ENCODE measurements at regions not wholly inside any gene's neighbourhood (a gene's known extent, or its start where the extent isn't known, plus 50 kb on each side); places are given as distances from the start of the nearest gene placed in this dataset.

GRCh38 chr16:50460538-50461399, 87.4 kb upstream of the NKD1 start:
- WGBS, 2 experiments (ENCODE audit: insufficient coverage in 1 of 2, insufficient read length in 1 of 2): 92 to 94% methylated on average over 13 to 16 of the region's 16 CpGs
- H3K4me1 Mint-ChIP-seq: peaks cover 22% of the 10 kb centered on the region
- H3K4me3 ChIP-seq (ENCODE audit: low read length): no peak overlapping the region
- no peaks in the 10 kb centered on the region for H3K36me3 Mint-ChIP-seq (ENCODE audit: low read depth)
- no peak overlapping the region for H3K9ac ChIP-seq (ENCODE audit: extremely low read depth, low read length, poor library complexity, severe bottlenecking)
- no peaks in the 10 kb centered on the region for H3K36me3 ChIP-seq (ENCODE audit: control insufficient read depth, insufficient read depth, low read length)
- no peak overlapping the region for H3K27ac ChIP-seq (ENCODE audit: low read depth, low read length)
- peak; percentile 39 for DNase-seq
- TF ChIP-seq, protein P1, sequence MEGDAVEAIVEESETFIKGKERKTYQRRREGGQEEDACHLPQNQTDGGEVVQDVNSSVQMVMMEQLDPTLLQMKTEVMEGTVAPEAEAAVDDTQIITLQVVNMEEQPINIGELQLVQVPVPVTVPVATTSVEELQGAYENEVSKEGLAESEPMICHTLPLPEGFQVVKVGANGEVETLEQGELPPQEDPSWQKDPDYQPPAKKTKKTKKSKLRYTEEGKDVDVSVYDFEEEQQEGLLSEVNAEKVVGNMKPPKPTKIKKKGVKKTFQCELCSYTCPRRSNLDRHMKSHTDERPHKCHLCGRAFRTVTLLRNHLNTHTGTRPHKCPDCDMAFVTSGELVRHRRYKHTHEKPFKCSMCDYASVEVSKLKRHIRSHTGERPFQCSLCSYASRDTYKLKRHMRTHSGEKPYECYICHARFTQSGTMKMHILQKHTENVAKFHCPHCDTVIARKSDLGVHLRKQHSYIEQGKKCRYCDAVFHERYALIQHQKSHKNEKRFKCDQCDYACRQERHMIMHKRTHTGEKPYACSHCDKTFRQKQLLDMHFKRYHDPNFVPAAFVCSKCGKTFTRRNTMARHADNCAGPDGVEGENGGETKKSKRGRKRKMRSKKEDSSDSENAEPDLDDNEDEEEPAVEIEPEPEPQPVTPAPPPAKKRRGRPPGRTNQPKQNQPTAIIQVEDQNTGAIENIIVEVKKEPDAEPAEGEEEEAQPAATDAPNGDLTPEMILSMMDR (conservative IDR thresholded peaks at IDR 0.05): no peak
- H3K4me3 Mint-ChIP-seq: no peak overlapping the region
- H3K27ac Mint-ChIP-seq: no peak overlapping the region
- H3K9me3 ChIP-seq (ENCODE audit: control insufficient read depth, low read length): no peaks in the 10 kb centered on the region
- H3K4me1 ChIP-seq (ENCODE audit: control insufficient read depth, insufficient read depth, low read length): no peaks in the 10 kb centered on the region
- H3K9me3 Mint-ChIP-seq: no peaks in the 10 kb centered on the region
- H3K27me3 ChIP-seq (ENCODE audit: control insufficient read depth, insufficient read depth, low read length, poor library complexity, severe bottlenecking): no peaks in the 10 kb centered on the region
- H3K27me3 Mint-ChIP-seq (ENCODE audit: insufficient read depth): peaks cover 31% of the 10 kb centered on the region

GRCh38 chr16:50459496-50460080, 88.6 kb upstream of the NKD1 start:
- Mint-ChIP-seq H3K36me3 (ENCODE audit: low read depth) (no peaks in the 10 kb centered on the region), H3K27me3 (ENCODE audit: insufficient read depth) (peaks cover 22% of the 10 kb centered on the region), H3K4me3 (no peak overlapping the region), H3K9me3 (no peaks in the 10 kb centered on the region), H3K4me1 (peaks cover 22% of the 10 kb centered on the region), H3K27ac (no peak overlapping the region)
- DNase-seq: no peak
- H3K27ac ChIP-seq (ENCODE audit: low read depth, low read length): no peak overlapping the region
- TF ChIP-seq, protein P1 (conservative IDR thresholded peaks at IDR 0.05): no peak
- H3K9me3 ChIP-seq (ENCODE audit: control insufficient read depth, low read length): no peaks in the 10 kb centered on the region
- H3K27me3 ChIP-seq (ENCODE audit: control insufficient read depth, insufficient read depth, low read length, poor library complexity, severe bottlenecking): no peaks in the 10 kb centered on the region
- no peaks in the 10 kb centered on the region for H3K4me1 ChIP-seq (ENCODE audit: control insufficient read depth, insufficient read depth, low read length)
- no peak overlapping the region for H3K4me3 ChIP-seq (ENCODE audit: low read length)
- 81 to 88% methylated on average over 11 to 13 of the region's 13 CpGs for WGBS, 2 experiments (ENCODE audit: insufficient coverage in 1 of 2, insufficient read length in 1 of 2)
- no peak overlapping the region for H3K9ac ChIP-seq (ENCODE audit: extremely low read depth, low read length, poor library complexity, severe bottlenecking)
- H3K36me3 ChIP-seq (ENCODE audit: control insufficient read depth, insufficient read depth, low read length): no peaks in the 10 kb centered on the region

DNA sequence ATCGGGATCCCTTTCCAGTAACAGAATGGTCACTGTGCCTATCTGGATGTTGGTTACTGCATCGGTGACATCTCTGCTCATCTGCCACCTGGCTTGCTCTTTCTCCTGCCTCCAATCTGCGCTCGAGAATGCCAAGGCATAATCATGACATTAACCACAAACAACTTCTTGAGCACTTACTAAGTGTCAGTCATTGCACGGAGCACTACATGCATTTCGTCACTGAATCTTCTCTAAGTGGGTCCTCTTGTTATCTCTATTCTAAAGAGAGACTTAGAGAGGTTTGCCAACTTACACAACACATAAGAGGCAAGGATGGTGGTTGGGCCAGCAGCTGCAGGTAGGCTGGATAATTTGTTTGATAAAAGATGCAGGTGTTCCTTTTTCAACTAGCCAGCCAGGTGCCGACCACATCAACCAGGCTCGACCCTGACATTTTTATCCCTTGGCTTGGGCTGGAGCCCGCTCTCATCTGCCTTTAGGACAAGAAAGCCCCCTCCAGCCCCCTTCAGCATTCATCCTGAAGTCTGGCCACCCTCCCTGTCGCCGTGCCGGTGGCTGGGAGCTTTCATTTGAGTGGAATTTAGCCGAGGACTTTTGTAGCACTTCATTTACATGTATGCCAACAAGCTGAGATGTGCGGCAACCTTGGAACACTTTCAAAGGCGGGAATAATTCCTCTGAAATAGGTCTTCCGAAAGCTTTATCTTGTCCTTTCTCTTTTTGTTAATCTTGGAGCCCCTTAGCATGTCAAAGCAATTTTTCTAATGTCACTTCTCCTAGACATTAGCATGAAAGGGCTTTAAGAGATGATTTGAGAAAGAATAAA, 89.3 kb upstream of the NKD1 start:
- peaks cover 21% of the 10 kb centered on the region for H3K4me1 Mint-ChIP-seq
- H3K36me3 Mint-ChIP-seq (ENCODE audit: low read depth): no peaks in the 10 kb centered on the region
- H3K4me3 Mint-ChIP-seq: no peak overlapping the region
- Histone ChIP-seq H3K27me3 (ENCODE audit: control insufficient read depth, insufficient read depth, low read length, poor library complexity, severe bottlenecking) (no peaks in the 10 kb centered on the region), H3K4me3 (ENCODE audit: low read length) (no peak overlapping the region), H3K27ac (ENCODE audit: low read depth, low read length) (peak overlapping the region; percentile 24), H3K9ac (ENCODE audit: extremely low read depth, low read length, poor library complexity, severe bottlenecking) (no peak overlapping the region), H3K4me1 (ENCODE audit: control insufficient read depth, insufficient read depth, low read length) (no peaks in the 10 kb centered on the region), H3K9me3 (ENCODE audit: control insufficient read depth, low read length) (no peaks in the 10 kb centered on the region), H3K36me3 (ENCODE audit: control insufficient read depth, insufficient read depth, low read length) (no peaks in the 10 kb centered on the region)
- no peaks in the 10 kb centered on the region for H3K9me3 Mint-ChIP-seq
- peaks cover 22% of the 10 kb centered on the region for H3K27me3 Mint-ChIP-seq (ENCODE audit: insufficient read depth)
- peak; percentile 51 for DNase-seq
- TF ChIP-seq, protein P1 (conservative IDR thresholded peaks at IDR 0.05): no peak
- WGBS, 2 experiments (ENCODE audit: insufficient coverage in 1 of 2, insufficient read length in 1 of 2): 74 to 76% methylated on average over 11 to 16 of the region's 16 CpGs
- no peak overlapping the region for H3K27ac Mint-ChIP-seq
